ENCODE measurements at regions not wholly inside any gene's neighbourhood (a gene's known extent, or its start where the extent isn't known, plus 50 kb on each side); places are given as distances from the start of the nearest gene placed in this dataset.

DNA sequence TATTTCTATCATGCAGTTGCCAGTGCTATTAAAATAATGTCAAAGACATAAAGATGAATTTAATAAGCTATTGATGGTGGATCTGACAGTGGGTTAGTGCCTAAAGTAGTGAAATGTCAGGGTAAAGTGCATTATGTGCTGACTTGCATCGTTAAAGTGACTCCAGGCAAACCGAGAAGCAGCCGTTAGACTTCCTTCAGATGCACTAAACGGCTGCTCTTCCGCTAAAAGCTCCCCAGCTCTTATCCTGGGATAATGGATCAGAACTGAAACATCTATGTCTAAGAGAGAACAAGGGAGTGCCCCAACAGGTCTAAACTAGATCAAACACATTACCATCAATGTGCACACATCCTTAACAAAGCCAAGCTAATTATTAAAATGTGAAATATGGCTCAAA, 468.2 kb downstream of the NTRK2 start:
- TF ChIP-seq POLR2A (IDR thresholded peaks at IDR 0.05) = no peak
- no peak for TF ChIP-seq POLR2AphosphoS5 (IDR thresholded peaks at IDR 0.05)
- TF ChIP-seq, protein P1, sequence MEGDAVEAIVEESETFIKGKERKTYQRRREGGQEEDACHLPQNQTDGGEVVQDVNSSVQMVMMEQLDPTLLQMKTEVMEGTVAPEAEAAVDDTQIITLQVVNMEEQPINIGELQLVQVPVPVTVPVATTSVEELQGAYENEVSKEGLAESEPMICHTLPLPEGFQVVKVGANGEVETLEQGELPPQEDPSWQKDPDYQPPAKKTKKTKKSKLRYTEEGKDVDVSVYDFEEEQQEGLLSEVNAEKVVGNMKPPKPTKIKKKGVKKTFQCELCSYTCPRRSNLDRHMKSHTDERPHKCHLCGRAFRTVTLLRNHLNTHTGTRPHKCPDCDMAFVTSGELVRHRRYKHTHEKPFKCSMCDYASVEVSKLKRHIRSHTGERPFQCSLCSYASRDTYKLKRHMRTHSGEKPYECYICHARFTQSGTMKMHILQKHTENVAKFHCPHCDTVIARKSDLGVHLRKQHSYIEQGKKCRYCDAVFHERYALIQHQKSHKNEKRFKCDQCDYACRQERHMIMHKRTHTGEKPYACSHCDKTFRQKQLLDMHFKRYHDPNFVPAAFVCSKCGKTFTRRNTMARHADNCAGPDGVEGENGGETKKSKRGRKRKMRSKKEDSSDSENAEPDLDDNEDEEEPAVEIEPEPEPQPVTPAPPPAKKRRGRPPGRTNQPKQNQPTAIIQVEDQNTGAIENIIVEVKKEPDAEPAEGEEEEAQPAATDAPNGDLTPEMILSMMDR (IDR thresholded peaks at IDR 0.05) = no peak
- intact Hi-C loops (cut with DNase I; ENCODE audit: low total_unique reads) = no loop called here
- H3K4me1 ChIP-seq = no peaks in the 10 kb centered on the region
- H3K4me3 ChIP-seq = no peak overlapping the region
- no peak overlapping the region for H3K27ac ChIP-seq
- H3K27me3 ChIP-seq = no peaks in the 10 kb centered on the region
- H3K36me3 ChIP-seq = no peaks in the 10 kb centered on the region
- DNase-seq (ENCODE audit: low spot score in 2 of 2) = no peak
- H3K9me3 ChIP-seq = no peaks in the 10 kb centered on the region

DNA sequence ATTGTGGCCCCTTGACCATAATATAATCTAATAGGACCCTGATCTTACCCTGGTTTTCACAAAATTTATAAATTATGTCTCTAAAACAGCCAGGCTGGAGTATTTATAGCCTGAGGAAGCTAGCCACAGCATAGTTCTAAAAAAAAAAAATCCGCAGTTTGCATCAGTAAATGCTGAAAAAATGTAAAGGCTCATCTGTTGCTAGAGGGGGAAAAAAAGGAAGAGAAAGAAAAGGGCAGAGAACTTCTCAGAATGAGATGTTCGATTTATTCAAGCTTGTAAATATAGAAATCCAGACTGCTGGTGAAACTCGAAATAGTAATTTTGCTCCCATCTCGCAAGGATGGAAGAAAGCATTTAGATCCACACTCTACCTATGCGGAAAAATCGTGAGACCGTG, 467.5 kb downstream of the NTRK2 start:
- TF ChIP-seq, protein P1 (IDR thresholded peaks at IDR 0.05) = no peak
- no peak for TF ChIP-seq POLR2AphosphoS5 (IDR thresholded peaks at IDR 0.05)
- no peak for TF ChIP-seq POLR2A (IDR thresholded peaks at IDR 0.05)
- no peaks in the 10 kb centered on the region for H3K9me3 ChIP-seq
- H3K27me3 ChIP-seq = no peaks in the 10 kb centered on the region
- H3K27ac ChIP-seq = no peak overlapping the region
- no peaks in the 10 kb centered on the region for H3K36me3 ChIP-seq
- DNase-seq (ENCODE audit: low spot score in 2 of 2) = no peak
- intact Hi-C loops (cut with DNase I; ENCODE audit: low total_unique reads) = no loop called here
- no peak overlapping the region for H3K4me3 ChIP-seq
- H3K4me1 ChIP-seq = no peaks in the 10 kb centered on the region

DNA sequence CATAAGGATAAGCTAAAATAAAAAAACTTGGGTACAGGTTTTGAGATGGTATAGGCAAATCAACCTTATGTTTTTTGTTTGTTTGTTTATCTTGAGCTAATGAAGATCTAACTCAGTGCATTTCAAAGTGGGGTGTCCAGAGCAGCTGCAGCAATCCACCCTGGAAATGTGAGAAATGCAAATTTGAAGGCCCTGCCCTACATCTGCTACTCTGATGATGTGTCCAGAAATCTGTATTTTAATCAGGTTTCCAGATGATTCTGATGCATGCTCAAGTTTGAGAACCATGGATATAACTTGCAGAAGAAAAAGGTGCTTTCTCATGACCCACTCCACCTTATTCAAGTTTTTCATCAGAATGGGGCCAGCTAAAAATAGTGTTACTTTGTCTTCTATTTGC, 467.0 kb downstream of the NTRK2 start:
- Histone ChIP-seq H3K27me3 (no peaks in the 10 kb centered on the region), H3K4me3 (no peak overlapping the region), H3K27ac (no peak overlapping the region), H3K4me1 (no peaks in the 10 kb centered on the region), H3K36me3 (no peaks in the 10 kb centered on the region), H3K9me3 (no peaks in the 10 kb centered on the region)
- intact Hi-C loops (cut with DNase I; ENCODE audit: low total_unique reads) = no loop called here
- TF ChIP-seq, protein P1 (IDR thresholded peaks at IDR 0.05) = no peak
- no peak for TF ChIP-seq POLR2AphosphoS5 (IDR thresholded peaks at IDR 0.05)
- no peak for TF ChIP-seq POLR2A (IDR thresholded peaks at IDR 0.05)
- DNase-seq (ENCODE audit: low spot score in 2 of 2) = no peak

DNA sequence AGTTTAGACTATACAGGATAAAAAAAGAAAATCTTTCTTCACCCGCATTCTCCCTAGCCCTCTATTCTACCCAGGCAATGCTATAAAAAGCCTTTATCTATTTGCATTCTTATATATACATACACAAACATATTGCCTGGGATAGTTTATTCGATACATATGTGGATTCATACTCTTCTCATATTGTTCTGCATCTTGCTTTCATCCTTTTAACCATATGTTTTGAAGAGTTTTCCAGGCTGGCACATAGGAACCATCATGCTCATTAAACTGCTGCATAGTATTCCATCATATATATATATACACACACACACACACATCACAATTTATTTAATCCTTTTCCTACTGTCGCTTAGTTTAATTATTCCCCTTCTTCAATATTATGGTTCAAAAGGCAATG, 461.2 kb downstream of the NTRK2 start:
- intact Hi-C loops (cut with DNase I; ENCODE audit: low total_unique reads) = no loop called here
- Histone ChIP-seq H3K27ac (no peak overlapping the region), H3K9me3 (no peaks in the 10 kb centered on the region), H3K36me3 (no peaks in the 10 kb centered on the region), H3K27me3 (no peaks in the 10 kb centered on the region), H3K4me1 (no peaks in the 10 kb centered on the region), H3K4me3 (no peak overlapping the region)
- TF ChIP-seq, protein P1 (IDR thresholded peaks at IDR 0.05) = no peak
- no peak for TF ChIP-seq POLR2AphosphoS5 (IDR thresholded peaks at IDR 0.05)
- TF ChIP-seq POLR2A (IDR thresholded peaks at IDR 0.05) = no peak
- no peak for DNase-seq (ENCODE audit: low spot score in 2 of 2)

GRCh38 chr9:85130260-85130659, 460.7 kb downstream of the NTRK2 start:
- Histone ChIP-seq H3K27me3 (no peaks in the 10 kb centered on the region), H3K9me3 (no peaks in the 10 kb centered on the region), H3K27ac (no peak overlapping the region), H3K36me3 (no peaks in the 10 kb centered on the region), H3K4me1 (no peaks in the 10 kb centered on the region), H3K4me3 (no peak overlapping the region)
- intact Hi-C loops (cut with DNase I; ENCODE audit: low total_unique reads) = no loop called here
- TF ChIP-seq POLR2AphosphoS5 (IDR thresholded peaks at IDR 0.05) (no peak), POLR2A (IDR thresholded peaks at IDR 0.05) (no peak)
- TF ChIP-seq, protein P1 (IDR thresholded peaks at IDR 0.05) = no peak
- DNase-seq (ENCODE audit: low spot score in 2 of 2) = no peak

Measured in breast epithelium (tissue), 4 donors.